ENCODE measurements at regions not wholly inside any gene's neighbourhood (a gene's known extent, or its start where the extent isn't known, plus 50 kb on each side); places are given as distances from the start of the nearest gene placed in this dataset.

DNA sequence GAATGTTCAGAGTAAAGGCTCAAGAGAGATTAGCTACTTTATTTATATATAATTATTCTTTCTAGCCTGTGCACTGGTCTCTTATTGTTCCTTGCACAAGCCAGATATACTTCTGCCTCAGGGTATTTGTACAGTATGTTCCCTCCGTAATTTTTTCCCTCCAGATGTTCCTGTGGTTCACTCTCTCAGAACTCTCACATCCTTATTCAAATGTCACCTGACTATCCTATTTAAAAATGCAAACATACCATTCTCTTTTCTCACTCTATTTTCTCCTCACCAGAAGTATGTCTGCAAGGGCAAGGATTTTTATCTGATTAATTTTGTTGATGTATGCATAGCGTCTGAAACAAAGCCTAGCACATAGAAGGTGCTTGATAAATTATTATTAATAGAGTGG is 64.0 kb upstream of the CERS6 start:
- Histone ChIP-seq H3K27ac (no peak overlapping the region), H2AFZ (no peak overlapping the region), H3K9me2 (ENCODE audit: insufficient read depth) (no peaks in the 10 kb centered on the region), H4K20me1 (ENCODE audit: insufficient read depth) (no peaks in the 10 kb centered on the region), H3K27me3 (ENCODE audit: insufficient read depth, low read depth) (no peaks in the 10 kb centered on the region), H3K79me2 (ENCODE audit: low read depth) (no peaks in the 10 kb centered on the region), H3K4me2 (no peak overlapping the region), H3F3A (ENCODE audit: insufficient read depth, low read depth) (no peaks in the 10 kb centered on the region), H3K4me1 (replicated peaks; ENCODE audit: insufficient read depth) (no peaks in the 10 kb centered on the region), H3K4me3 (no peak overlapping the region), H3K36me3 (ENCODE audit: low read depth) (no peaks in the 10 kb centered on the region), H3K9me3 (ENCODE audit: insufficient read depth, low read depth) (no peaks in the 10 kb centered on the region)
- ChIA-PET POLR2A (ENCODE audit: unreplicated experiment) (no interaction called here), CTCF (interaction anchor here (0.7 kb wide), 1 partner anchor 35 kb away, joined by 3 read pairs; no protein-coding TSS in a partner anchor)
- TF ChIP-seq, protein P1, sequence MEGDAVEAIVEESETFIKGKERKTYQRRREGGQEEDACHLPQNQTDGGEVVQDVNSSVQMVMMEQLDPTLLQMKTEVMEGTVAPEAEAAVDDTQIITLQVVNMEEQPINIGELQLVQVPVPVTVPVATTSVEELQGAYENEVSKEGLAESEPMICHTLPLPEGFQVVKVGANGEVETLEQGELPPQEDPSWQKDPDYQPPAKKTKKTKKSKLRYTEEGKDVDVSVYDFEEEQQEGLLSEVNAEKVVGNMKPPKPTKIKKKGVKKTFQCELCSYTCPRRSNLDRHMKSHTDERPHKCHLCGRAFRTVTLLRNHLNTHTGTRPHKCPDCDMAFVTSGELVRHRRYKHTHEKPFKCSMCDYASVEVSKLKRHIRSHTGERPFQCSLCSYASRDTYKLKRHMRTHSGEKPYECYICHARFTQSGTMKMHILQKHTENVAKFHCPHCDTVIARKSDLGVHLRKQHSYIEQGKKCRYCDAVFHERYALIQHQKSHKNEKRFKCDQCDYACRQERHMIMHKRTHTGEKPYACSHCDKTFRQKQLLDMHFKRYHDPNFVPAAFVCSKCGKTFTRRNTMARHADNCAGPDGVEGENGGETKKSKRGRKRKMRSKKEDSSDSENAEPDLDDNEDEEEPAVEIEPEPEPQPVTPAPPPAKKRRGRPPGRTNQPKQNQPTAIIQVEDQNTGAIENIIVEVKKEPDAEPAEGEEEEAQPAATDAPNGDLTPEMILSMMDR (conservative IDR thresholded peaks at IDR 0.05) = no peak
- no peak for TF ChIP-seq EZH2 (IDR thresholded peaks at IDR 0.05; ENCODE audit: low read depth)
- no TSS peak for BruUV-seq (replicated peaks)
- DNase-seq = no peak
- intact Hi-C loops (cut with micrococcal nuclease; ENCODE audit: unreplicated experiment) = no loop called here

DNA sequence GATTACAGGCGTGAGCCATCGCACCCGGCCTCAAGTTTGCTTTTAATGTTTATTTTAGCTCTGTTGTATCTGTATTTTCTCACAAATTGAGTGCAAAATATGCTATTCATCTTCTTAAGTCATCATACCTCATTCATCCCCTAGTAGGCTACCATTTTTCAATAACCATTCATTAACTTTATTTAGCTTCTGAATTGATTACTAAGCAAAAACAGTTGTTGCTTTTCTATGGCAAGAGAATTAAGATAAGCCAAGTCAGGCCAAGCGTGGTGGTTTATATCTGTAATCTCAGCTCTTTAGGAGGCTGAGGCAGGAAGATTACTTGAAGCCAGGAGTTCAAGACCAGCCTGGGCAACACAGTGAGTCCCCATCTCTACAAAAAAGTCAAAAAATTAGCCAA is 63.3 kb upstream of the CERS6 start:
- Histone ChIP-seq H3K4me2 (no peak overlapping the region), H3K27me3 (ENCODE audit: insufficient read depth, low read depth) (no peaks in the 10 kb centered on the region), H2AFZ (no peak overlapping the region), H3K27ac (no peak overlapping the region), H3K9me2 (ENCODE audit: insufficient read depth) (no peaks in the 10 kb centered on the region), H3K9me3 (ENCODE audit: insufficient read depth, low read depth) (no peaks in the 10 kb centered on the region), H3K36me3 (ENCODE audit: low read depth) (no peaks in the 10 kb centered on the region), H3K4me3 (no peak overlapping the region), H4K20me1 (ENCODE audit: insufficient read depth) (no peaks in the 10 kb centered on the region), H3K79me2 (ENCODE audit: low read depth) (no peaks in the 10 kb centered on the region), H3K4me1 (replicated peaks; ENCODE audit: insufficient read depth) (no peaks in the 10 kb centered on the region), H3F3A (ENCODE audit: insufficient read depth, low read depth) (no peaks in the 10 kb centered on the region)
- no peak for DNase-seq
- ChIA-PET POLR2A (ENCODE audit: unreplicated experiment) (no interaction called here), CTCF (no interaction called here)
- no TSS peak for BruUV-seq (replicated peaks)
- TF ChIP-seq EZH2 (IDR thresholded peaks at IDR 0.05; ENCODE audit: low read depth) = no peak
- TF ChIP-seq, protein P1 (conservative IDR thresholded peaks at IDR 0.05) = no peak
- intact Hi-C loops (cut with micrococcal nuclease; ENCODE audit: unreplicated experiment) = no loop called here

- no peaks in the 10 kb centered on the region for H3K9me2 ChIP-seq (ENCODE audit: insufficient read depth)
- BruUV-seq (replicated peaks) = no TSS peak
- H3K79me2 ChIP-seq (ENCODE audit: low read depth) = no peaks in the 10 kb centered on the region
- no peaks in the 10 kb centered on the region for H3K36me3 ChIP-seq (ENCODE audit: low read depth)
- DNase-seq = no peak
- H3K4me1 ChIP-seq (replicated peaks; ENCODE audit: insufficient read depth) = no peaks in the 10 kb centered on the region
- no peak for TF ChIP-seq EZH2 (IDR thresholded peaks at IDR 0.05; ENCODE audit: low read depth)
- TF ChIP-seq, protein P1 (conservative IDR thresholded peaks at IDR 0.05) = no peak
- intact Hi-C loops (cut with micrococcal nuclease; ENCODE audit: unreplicated experiment) = no loop called here
- no peak overlapping the region for H3K27ac ChIP-seq
- ChIA-PET POLR2A (ENCODE audit: unreplicated experiment) (no interaction called here), CTCF (no interaction called here)
- no peaks in the 10 kb centered on the region for H3F3A ChIP-seq (ENCODE audit: insufficient read depth, low read depth)
- no peak overlapping the region for H2AFZ ChIP-seq
- no peak overlapping the region for H3K4me2 ChIP-seq
- H3K27me3 ChIP-seq (ENCODE audit: insufficient read depth, low read depth) = no peaks in the 10 kb centered on the region
- no peak overlapping the region for H3K4me3 ChIP-seq
- H3K9me3 ChIP-seq (ENCODE audit: insufficient read depth, low read depth) = no peaks in the 10 kb centered on the region
- H4K20me1 ChIP-seq (ENCODE audit: insufficient read depth) = no peaks in the 10 kb centered on the region
Measured at GRCh38 chr2:168394262-168394661, 61.8 kb upstream of the CERS6 start.
